GM12878 (cell line): ENCODE measurements at regions not wholly inside any gene's neighbourhood (a gene's known extent, or its start where the extent isn't known, plus 50 kb on each side); places are given as distances from the start of the nearest gene placed in this dataset.

ENCODE experiments used
- ATAC-seq: fragments of 200-7000 bp; cut with Tn5 transposase; 3 replicates; pipeline ENCODE4 v1.9.1; 2020; ENCODE audit warnings: mild to moderate bottlenecking, moderate library complexity
- BruUV-seq: library from RNA; stranded (reverse); fragments of 400-500 nt; replicated peaks from 2 replicates; lab custom pipeline; 2021; lab: Mats Ljungman, UMichigan
- CTCF ChIA-PET: fragments of 300-600 bp; sonication (Branson Sonifier 250); formaldehyde crosslinking; extraction: SDS; loops from one replicate; lab custom pipeline; 2021; ENCODE audit warnings: inconsistent platforms; lab: Yijun Ruan, JAX
- POLR2A ChIA-PET: fragments of 350-600 bp; formaldehyde crosslinking; extraction: SDS; loops from one replicate; lab custom pipeline; 2021; ENCODE audit warnings: inconsistent platforms; lab: Charles Lee
- RAD21 ChIA-PET: fragments of 300-600 bp; sonication (Branson Sonifier 250); formaldehyde crosslinking; loops from one replicate; lab custom pipeline; 2023; ENCODE audit warnings: antibody characterized with exemption; ENCODE audit not compliant: unreplicated experiment; lab: Charles Lee
- SMC1A ChIA-PET: fragments of 300-600 bp; sonication (Branson Sonifier 250); formaldehyde crosslinking; loops from one replicate; lab custom pipeline; 2023; ENCODE audit not compliant: unreplicated experiment, uncharacterized antibody; lab: Charles Lee
- DNase-seq: peaks from one replicate; pipeline ENCODE4 v3.0.0-alpha.2; 2011; ENCODE audit warnings: low read depth, low spot score
- FAIRE-seq: peaks from 3 replicates; lab custom pipeline; 2011; peaks lifted over from hg19 to GRCh38; lab: Jason Lieb, UNC
- H2AFZ ChIP-seq: 2 replicates; pipeline ENCODE4 v1.6.0; 2011; ENCODE audit warnings: low read depth, low read length, control low read depth; ENCODE audit not compliant: control insufficient read depth
- H3K27ac ChIP-seq: 2 replicates; pipeline ENCODE4 v1.5.1; 2011; ENCODE audit warnings: control low read depth; ENCODE audit not compliant: control insufficient read depth, insufficient read depth
- H3K27me3 ChIP-seq, 2 experiments: replicated peaks in 1 of 2; 2 replicates each; pipeline versions ENCODE4 v1.6.0 to v1.6.1; 2011; ENCODE audit warnings: low read length in 1 of 2; ENCODE audit not compliant: control insufficient read depth in 2 of 2, insufficient read depth in 2 of 2
- H3K36me3 ChIP-seq, 2 experiments: 2 replicates each; pipeline ENCODE4 v1.5.1; 2011; ENCODE audit warnings: low read length in 1 of 2; ENCODE audit not compliant: control insufficient read depth in 2 of 2, insufficient read depth in 2 of 2
- H3K4me1 ChIP-seq: 2 replicates; pipeline ENCODE4 v1.6.1; 2011; ENCODE audit warnings: mild to moderate bottlenecking, low read length, moderate library complexity, mixed read lengths; ENCODE audit not compliant: control insufficient read depth, insufficient read depth
- H3K4me2 ChIP-seq: 2 replicates; pipeline ENCODE4 v1.6.0; 2011; ENCODE audit warnings: control low read depth; ENCODE audit not compliant: control insufficient read depth, insufficient read depth
- H3K4me3 ChIP-seq: fragments of 200-600 bp; sonication (generic); 2 replicates; pipeline ENCODE4 v1.5.1; 2016
- H3K79me2 ChIP-seq: 2 replicates; pipeline ENCODE4 v1.6.0; 2011; ENCODE audit warnings: low read length; ENCODE audit not compliant: control insufficient read depth, insufficient read depth
- H3K9ac ChIP-seq: 2 replicates; pipeline ENCODE4 v1.8.0; 2011; ENCODE audit warnings: low read length, control low read depth, mixed read lengths; ENCODE audit not compliant: control insufficient read depth, insufficient read depth
- H3K9me3 ChIP-seq: replicated peaks from 3 replicates; pipeline ENCODE4 v1.5.1; 2011; ENCODE audit warnings: mild to moderate bottlenecking, low read length; ENCODE audit not compliant: control insufficient read depth, insufficient read depth
- H4K20me1 ChIP-seq: 2 replicates; pipeline ENCODE4 v1.6.0; 2011; ENCODE audit not compliant: control insufficient read depth, insufficient read depth
- CBX3 ChIP-seq: fragments of 200-600 bp; sonication (generic); IDR thresholded peaks from 2 replicates; pipeline ENCODE4 v1.6.1; 2016; ENCODE audit warnings: low read depth, borderline replicate concordance
- HCFC1 ChIP-seq: fragments of 150-350 bp; IDR thresholded peaks from 2 replicates; pipeline ENCODE4 v1.6.1; 2014; ENCODE audit warnings: low read length
- KDM1A ChIP-seq: fragments of 200-600 bp; sonication (generic); IDR thresholded peaks from 2 replicates; pipeline ENCODE4 v1.6.1; 2016; ENCODE audit warnings: borderline replicate concordance
- PAX8 ChIP-seq: fragments of 450-650 bp; IDR thresholded peaks from 2 replicates; pipeline ENCODE4 v1.6.1; 2017; ENCODE audit warnings: mild to moderate bottlenecking, moderate library complexity
- PRDM15 ChIP-seq: fragments of 450-650 bp; formaldehyde crosslinking; IDR thresholded peaks from 2 replicates; pipeline ENCODE4 v1.4.0; 2020; ENCODE audit warnings: mild to moderate bottlenecking, moderate library complexity
- RBBP5 ChIP-seq: fragments of 200-600 bp; sonication (generic); conservative IDR thresholded peaks from 2 replicates; pipeline ENCODE4 v1.6.1; 2016
- ZNF217 ChIP-seq: fragments of 450-650 bp; IDR thresholded peaks from 2 replicates; pipeline ENCODE4 v1.6.1; 2017; ENCODE audit warnings: antibody characterized with exemption, mild to moderate bottlenecking
- whole genome bisulfite sequencing: methylation state at CpG from one replicate; pipeline ENCODE4 v1.1.6; 2016; ENCODE audit warnings: low lambda C conversion rate; ENCODE audit not compliant: insufficient replicate concordance, insufficient coverage; ENCODE audit errors: missing lambda C conversion rate; 5-methylcytosine and 5-hydroxymethylcytosine counted together
- in situ Hi-C: fragments of 300-500 bp; cut with MboI; formaldehyde crosslinking; loops from 9 replicates; pipeline ENCODE4 v1.14.3; 2018; ENCODE audit warnings: mixed read lengths
- intact Hi-C: fragments of 100-400 bp; cut with micrococcal nuclease; formaldehyde crosslinking; loops from one replicate; pipeline ENCODE4 v1.14.2; 2022; ENCODE audit not compliant: unreplicated experiment
- TF ChIP-seq, protein P1 (sequence below): fragments of 450-650 bp; IDR thresholded peaks from 2 replicates; pipeline ENCODE4 v1.6.1; 2017; ENCODE audit warnings: low read depth, mild to moderate bottlenecking, moderate library complexity

GRCh38 chr6:168968801-168969200, 284.8 kb downstream of the THBS2 start:
- H3K27ac ChIP-seq = no peak overlapping the region
- H3K79me2 ChIP-seq = no peaks in the 10 kb centered on the region
- FAIRE-seq (no peak), ATAC-seq (no peak), DNase-seq (no peak)
- H3K36me3 ChIP-seq = no peaks in the 10 kb centered on the region
- ChIA-PET RAD21 (no interaction called here), POLR2A (no interaction called here), CTCF (no interaction called here), SMC1A (interaction anchor here (0.9 kb wide), 1 partner anchor 967 kb away, joined by 3 read pairs; no protein-coding TSS in a partner anchor)
- no peak overlapping the region for H2AFZ ChIP-seq
- H4K20me1 ChIP-seq = no peaks in the 10 kb centered on the region
- H3K9me3 ChIP-seq = no peaks in the 10 kb centered on the region
- WGBS = 57% methylated on average over 3 of the region's 3 CpGs
- no peak overlapping the region for H3K4me2 ChIP-seq
- in situ Hi-C loops (no loop called here), intact Hi-C loops (no loop called here)
- no TSS peak for BruUV-seq
- no peak overlapping the region for H3K4me3 ChIP-seq
- no peak overlapping the region for H3K9ac ChIP-seq
- H3K27me3 ChIP-seq = no peaks in the 10 kb centered on the region
- H3K4me1 ChIP-seq = no peaks in the 10 kb centered on the region
- TF ChIP-seq CBX3 (no peak), PAX8 (no peak), PRDM15 (CRISPR knock-in tag) (no peak), RBBP5 (no peak), KDM1A (no peak), HCFC1 (no peak), ZNF217 (no peak)
- TF ChIP-seq, protein P1, sequence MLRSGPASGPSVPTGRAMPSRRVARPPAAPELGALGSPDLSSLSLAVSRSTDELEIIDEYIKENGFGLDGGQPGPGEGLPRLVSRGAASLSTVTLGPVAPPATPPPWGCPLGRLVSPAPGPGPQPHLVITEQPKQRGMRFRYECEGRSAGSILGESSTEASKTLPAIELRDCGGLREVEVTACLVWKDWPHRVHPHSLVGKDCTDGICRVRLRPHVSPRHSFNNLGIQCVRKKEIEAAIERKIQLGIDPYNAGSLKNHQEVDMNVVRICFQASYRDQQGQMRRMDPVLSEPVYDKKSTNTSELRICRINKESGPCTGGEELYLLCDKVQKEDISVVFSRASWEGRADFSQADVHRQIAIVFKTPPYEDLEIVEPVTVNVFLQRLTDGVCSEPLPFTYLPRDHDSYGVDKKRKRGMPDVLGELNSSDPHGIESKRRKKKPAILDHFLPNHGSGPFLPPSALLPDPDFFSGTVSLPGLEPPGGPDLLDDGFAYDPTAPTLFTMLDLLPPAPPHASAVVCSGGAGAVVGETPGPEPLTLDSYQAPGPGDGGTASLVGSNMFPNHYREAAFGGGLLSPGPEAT = no peak
- TF ChIP-seq, all 136 proteins: peak for 0
